ENCODE measurements at regions not wholly inside any gene's neighbourhood (a gene's known extent, or its start where the extent isn't known, plus 50 kb on each side); places are given as distances from the start of the nearest gene placed in this dataset.

GRCh38 chr2:65518751-65519150 lies 86.4 kb upstream of the SPRED2 start:
- no peaks in the 10 kb centered on the region for H3K36me3 ChIP-seq (ENCODE audit: control insufficient read depth, insufficient read depth, low read length)
- H3K9me3 ChIP-seq (ENCODE audit: control insufficient read depth, low read length): no peaks in the 10 kb centered on the region
- H3K4me3 ChIP-seq (ENCODE audit: low read length): no peak overlapping the region
- H3K27me3 ChIP-seq (ENCODE audit: control insufficient read depth, insufficient read depth, low read length): no peaks in the 10 kb centered on the region
- H3K9ac ChIP-seq (ENCODE audit: low read length): no peak overlapping the region
- H3K4me1 ChIP-seq (ENCODE audit: control insufficient read depth, insufficient read depth, low read length): no peaks in the 10 kb centered on the region

- Histone ChIP-seq H3K9me3 (ENCODE audit: control insufficient read depth, low read length) (no peaks in the 10 kb centered on the region), H3K4me3 (ENCODE audit: low read length) (no peak overlapping the region), H3K9ac (ENCODE audit: low read length) (no peak overlapping the region), H3K4me1 (ENCODE audit: control insufficient read depth, insufficient read depth, low read length) (no peaks in the 10 kb centered on the region), H3K27me3 (ENCODE audit: control insufficient read depth, insufficient read depth, low read length) (no peaks in the 10 kb centered on the region), H3K36me3 (ENCODE audit: control insufficient read depth, insufficient read depth, low read length) (no peaks in the 10 kb centered on the region)
These were observed 82.3 kb upstream of the SPRED2 start for GRCh38 chr2:65514555-65515195.

- Histone ChIP-seq H3K9ac (ENCODE audit: low read length) (no peak overlapping the region), H3K4me3 (ENCODE audit: low read length) (no peak overlapping the region), H3K36me3 (ENCODE audit: control insufficient read depth, insufficient read depth, low read length) (no peaks in the 10 kb centered on the region), H3K4me1 (ENCODE audit: control insufficient read depth, insufficient read depth, low read length) (no peaks in the 10 kb centered on the region), H3K9me3 (ENCODE audit: control insufficient read depth, low read length) (no peaks in the 10 kb centered on the region), H3K27me3 (ENCODE audit: control insufficient read depth, insufficient read depth, low read length) (no peaks in the 10 kb centered on the region)
These were observed 80.4 kb upstream of the SPRED2 start for GRCh38 chr2:65512783-65513182.

- Histone ChIP-seq H3K36me3 (ENCODE audit: control insufficient read depth, insufficient read depth, low read length) (no peaks in the 10 kb centered on the region), H3K4me3 (ENCODE audit: low read length) (no peak overlapping the region), H3K27me3 (ENCODE audit: control insufficient read depth, insufficient read depth, low read length) (no peaks in the 10 kb centered on the region), H3K9ac (ENCODE audit: low read length) (no peak overlapping the region), H3K4me1 (ENCODE audit: control insufficient read depth, insufficient read depth, low read length) (no peaks in the 10 kb centered on the region), H3K9me3 (ENCODE audit: control insufficient read depth, low read length) (no peaks in the 10 kb centered on the region)
These were observed 78.9 kb upstream of the SPRED2 start for GRCh38 chr2:65511306-65511705.

GRCh38 chr2:65508225-65508624 lies 75.8 kb upstream of the SPRED2 start:
- H3K9me3 ChIP-seq (ENCODE audit: control insufficient read depth, low read length): no peaks in the 10 kb centered on the region
- H3K4me3 ChIP-seq (ENCODE audit: low read length): no peak overlapping the region

GRCh38 chr2:65507102-65508069 lies 75.0 kb upstream of the SPRED2 start:
- Histone ChIP-seq H3K27me3 (ENCODE audit: control insufficient read depth, insufficient read depth, low read length) (no peaks in the 10 kb centered on the region), H3K9ac (ENCODE audit: low read length) (no peak overlapping the region), H3K9me3 (ENCODE audit: control insufficient read depth, low read length) (no peaks in the 10 kb centered on the region), H3K4me1 (ENCODE audit: control insufficient read depth, insufficient read depth, low read length) (no peaks in the 10 kb centered on the region), H3K36me3 (ENCODE audit: control insufficient read depth, insufficient read depth, low read length) (no peaks in the 10 kb centered on the region), H3K4me3 (ENCODE audit: low read length) (no peak overlapping the region)

More at GRCh38 chr2:65508225-65508624, 75.8 kb upstream of the SPRED2 start:
- no peak overlapping the region for H3K9ac ChIP-seq (ENCODE audit: low read length)
- no peaks in the 10 kb centered on the region for H3K27me3 ChIP-seq (ENCODE audit: control insufficient read depth, insufficient read depth, low read length)
- H3K36me3 ChIP-seq (ENCODE audit: control insufficient read depth, insufficient read depth, low read length): no peaks in the 10 kb centered on the region
- H3K4me1 ChIP-seq (ENCODE audit: control insufficient read depth, insufficient read depth, low read length): no peaks in the 10 kb centered on the region

GRCh38 chr2:65504814-65505697 lies 72.7 kb upstream of the SPRED2 start:
- Histone ChIP-seq H3K36me3 (ENCODE audit: control insufficient read depth, insufficient read depth, low read length) (no peaks in the 10 kb centered on the region), H3K4me1 (ENCODE audit: control insufficient read depth, insufficient read depth, low read length) (no peaks in the 10 kb centered on the region), H3K4me3 (ENCODE audit: low read length) (no peak overlapping the region), H3K9me3 (ENCODE audit: control insufficient read depth, low read length) (no peaks in the 10 kb centered on the region), H3K27me3 (ENCODE audit: control insufficient read depth, insufficient read depth, low read length) (no peaks in the 10 kb centered on the region), H3K9ac (ENCODE audit: low read length) (no peak overlapping the region)

- Histone ChIP-seq H3K9ac (ENCODE audit: low read length) (no peak overlapping the region), H3K27me3 (ENCODE audit: control insufficient read depth, insufficient read depth, low read length) (no peaks in the 10 kb centered on the region), H3K36me3 (ENCODE audit: control insufficient read depth, insufficient read depth, low read length) (no peaks in the 10 kb centered on the region), H3K4me3 (ENCODE audit: low read length) (no peak overlapping the region), H3K9me3 (ENCODE audit: control insufficient read depth, low read length) (no peaks in the 10 kb centered on the region), H3K4me1 (ENCODE audit: control insufficient read depth, insufficient read depth, low read length) (no peaks in the 10 kb centered on the region)
These were observed 71.8 kb upstream of the SPRED2 start for GRCh38 chr2:65504201-65504600.

GRCh38 chr2:65503746-65504145 lies 71.3 kb upstream of the SPRED2 start:
- H3K4me1 ChIP-seq (ENCODE audit: control insufficient read depth, insufficient read depth, low read length): no peaks in the 10 kb centered on the region
- H3K4me3 ChIP-seq (ENCODE audit: low read length): no peak overlapping the region

GRCh38 chr2:65501836-65502235 lies 69.4 kb upstream of the SPRED2 start:
- H3K36me3 ChIP-seq (ENCODE audit: control insufficient read depth, insufficient read depth, low read length): no peaks in the 10 kb centered on the region
- H3K4me3 ChIP-seq (ENCODE audit: low read length): no peak overlapping the region
- H3K4me1 ChIP-seq (ENCODE audit: control insufficient read depth, insufficient read depth, low read length): no peaks in the 10 kb centered on the region
- no peak overlapping the region for H3K9ac ChIP-seq (ENCODE audit: low read length)
- no peaks in the 10 kb centered on the region for H3K9me3 ChIP-seq (ENCODE audit: control insufficient read depth, low read length)
- no peaks in the 10 kb centered on the region for H3K27me3 ChIP-seq (ENCODE audit: control insufficient read depth, insufficient read depth, low read length)

More at GRCh38 chr2:65503746-65504145, 71.3 kb upstream of the SPRED2 start:
- Histone ChIP-seq H3K9ac (ENCODE audit: low read length) (no peak overlapping the region), H3K9me3 (ENCODE audit: control insufficient read depth, low read length) (no peaks in the 10 kb centered on the region), H3K27me3 (ENCODE audit: control insufficient read depth, insufficient read depth, low read length) (no peaks in the 10 kb centered on the region), H3K36me3 (ENCODE audit: control insufficient read depth, insufficient read depth, low read length) (no peaks in the 10 kb centered on the region)

GRCh38 chr2:65501074-65501473 lies 68.7 kb upstream of the SPRED2 start:
- no peak overlapping the region for H3K9ac ChIP-seq (ENCODE audit: low read length)
- H3K27me3 ChIP-seq (ENCODE audit: control insufficient read depth, insufficient read depth, low read length): no peaks in the 10 kb centered on the region
- no peaks in the 10 kb centered on the region for H3K9me3 ChIP-seq (ENCODE audit: control insufficient read depth, low read length)
- H3K4me3 ChIP-seq (ENCODE audit: low read length): no peak overlapping the region
- H3K36me3 ChIP-seq (ENCODE audit: control insufficient read depth, insufficient read depth, low read length): no peaks in the 10 kb centered on the region
- no peaks in the 10 kb centered on the region for H3K4me1 ChIP-seq (ENCODE audit: control insufficient read depth, insufficient read depth, low read length)
